Left forelimb (tissue), 1 donor: ENCODE measurements at regions not wholly inside any gene's neighbourhood (a gene's known extent, or its start where the extent isn't known, plus 50 kb on each side); places are given as distances from the start of the nearest gene placed in this dataset.
A peak's percentile ranks its signal among the peaks of the same experiment; 100 is the strongest.

Experiments
- DNase-seq: peaks from one replicate; pipeline ENCODE4 v3.0.0-alpha.2; 2018; ENCODE audit warnings: low spot score

DNA sequence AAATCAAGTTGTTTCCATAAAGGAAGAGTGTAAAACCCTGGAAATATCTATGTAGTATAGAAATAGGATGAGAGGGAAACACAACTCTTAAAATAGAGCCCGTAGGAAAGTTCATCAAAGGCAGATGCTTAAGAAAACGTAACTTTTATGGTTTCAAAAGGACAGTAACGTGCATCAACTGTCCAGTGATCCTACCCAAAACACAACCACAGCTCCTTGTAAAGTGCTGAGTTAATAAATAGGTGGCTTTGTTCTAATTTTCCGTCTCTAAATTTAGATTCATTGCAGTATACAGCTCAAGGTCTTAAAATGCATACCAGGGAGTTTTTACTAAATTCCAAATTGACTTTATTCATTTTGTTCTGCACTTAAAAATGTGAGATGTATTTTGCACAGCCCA, 282.1 kb upstream of the ID2 start:
- no peak for DNase-seq

DNA sequence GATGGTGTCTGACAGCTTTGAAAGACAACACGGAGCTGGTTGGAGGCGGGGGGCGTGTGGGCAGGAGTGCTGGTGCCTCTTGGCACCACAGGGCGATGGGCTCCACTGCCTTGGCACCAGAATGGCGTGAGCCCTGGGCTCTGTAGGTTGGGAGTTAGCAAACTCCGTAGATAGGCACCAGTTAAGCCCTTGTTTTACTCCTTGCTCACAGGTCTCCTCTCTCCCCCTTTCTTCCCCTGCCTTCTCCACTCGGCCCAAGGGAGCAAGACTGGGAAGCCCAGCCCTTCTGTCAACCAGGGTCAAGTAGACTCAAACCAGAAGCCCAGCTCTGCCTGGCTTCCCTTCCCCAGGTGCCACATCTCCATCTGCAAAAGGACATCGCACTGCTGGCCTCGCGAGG, 281.7 kb upstream of the ID2 start:
- DNase-seq, result peak; percentile 33

DNA sequence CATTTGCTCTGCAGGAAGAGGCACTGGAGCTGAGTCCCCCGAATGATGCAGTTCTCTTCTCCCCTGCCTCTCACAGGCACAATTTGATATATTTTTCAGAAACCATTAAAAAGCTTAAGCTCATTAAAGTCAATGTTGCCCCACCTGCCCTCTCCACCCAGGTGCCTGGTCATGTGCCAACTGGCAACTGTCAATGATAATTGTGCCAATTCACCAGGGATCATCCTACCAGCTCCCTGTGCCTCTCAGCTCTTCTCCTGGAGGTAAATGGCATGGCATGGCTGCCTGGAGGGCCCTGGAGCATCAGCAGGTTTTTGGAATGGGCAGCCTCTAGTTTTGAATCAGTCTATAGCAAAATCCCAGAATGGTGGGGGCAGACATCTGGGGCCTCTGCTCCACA, 279.6 kb upstream of the ID2 start:
- peak; percentile 3 for DNase-seq

GRCh38 chr2:8403876-8404275, 278.0 kb upstream of the ID2 start:
- peak; percentile 23 for DNase-seq

DNA sequence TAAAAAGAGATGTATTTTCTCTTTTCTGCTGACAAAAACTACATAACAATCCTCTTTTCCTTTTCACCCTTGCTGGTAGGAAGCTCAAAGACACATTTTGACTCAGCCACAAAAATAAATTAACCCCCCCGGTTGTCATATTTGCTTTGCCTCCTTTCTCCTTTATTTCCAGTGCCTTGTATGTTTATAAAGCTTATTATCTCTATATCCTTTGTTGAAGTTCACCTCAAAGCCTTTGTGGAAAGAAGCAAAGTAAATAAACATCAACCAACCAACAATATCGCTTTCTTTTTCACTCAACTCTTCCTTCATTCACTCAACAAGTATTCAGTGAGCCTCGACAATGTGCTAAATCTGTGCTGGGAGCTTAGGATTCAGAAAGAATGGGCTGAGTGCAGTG, 276.5 kb upstream of the ID2 start:
- no peak for DNase-seq

- no peak for DNase-seq
Measured at GRCh38 chr2:8406271-8406670, 275.6 kb upstream of the ID2 start.

- peak; percentile 6 for DNase-seq
Measured at GRCh38 chr2:8407332-8407731, 274.5 kb upstream of the ID2 start.

GRCh38 chr2:8408560-8409460, 273.0 kb upstream of the ID2 start:
- no peak for DNase-seq

GRCh38 chr2:8409461-8410260, 272.2 kb upstream of the ID2 start:
- DNase-seq, result peak; percentile 47

- peak; percentile 17 for DNase-seq
Measured at GRCh38 chr2:8412082-8412481, 269.8 kb upstream of the ID2 start.

- DNase-seq, result peak; percentile 51
Measured at GRCh38 chr2:8412586-8412985, 269.3 kb upstream of the ID2 start.

DNA sequence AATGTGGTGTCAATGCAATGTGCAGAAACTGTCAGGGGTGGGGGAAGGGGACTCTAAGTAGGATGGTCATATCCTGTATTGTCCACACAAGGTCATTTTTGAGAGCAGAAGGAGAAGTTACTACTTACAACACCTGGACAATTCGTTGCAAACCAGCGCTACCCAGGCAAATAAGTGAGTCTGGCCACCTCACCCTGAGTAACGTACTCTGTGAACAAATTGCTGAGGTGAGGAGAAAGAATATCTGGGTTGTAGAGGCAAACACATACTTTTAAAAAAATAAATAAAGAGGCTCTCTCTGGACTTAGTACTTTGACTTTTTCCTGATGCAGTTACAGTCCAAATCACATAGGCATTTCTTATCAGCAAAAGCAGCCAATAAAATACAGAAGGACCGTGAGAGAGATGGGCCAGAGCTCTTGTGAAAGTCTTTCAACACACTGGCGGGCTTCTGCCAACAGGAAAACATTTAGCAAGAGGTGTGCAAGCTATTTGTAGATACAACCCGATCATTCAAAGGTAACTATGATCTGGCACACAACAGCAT, 268.2 kb upstream of the ID2 start:
- peak; percentile 36 for DNase-seq

- no peak for DNase-seq
Measured at GRCh38 chr2:8414946-8415879, 266.6 kb upstream of the ID2 start.

DNA sequence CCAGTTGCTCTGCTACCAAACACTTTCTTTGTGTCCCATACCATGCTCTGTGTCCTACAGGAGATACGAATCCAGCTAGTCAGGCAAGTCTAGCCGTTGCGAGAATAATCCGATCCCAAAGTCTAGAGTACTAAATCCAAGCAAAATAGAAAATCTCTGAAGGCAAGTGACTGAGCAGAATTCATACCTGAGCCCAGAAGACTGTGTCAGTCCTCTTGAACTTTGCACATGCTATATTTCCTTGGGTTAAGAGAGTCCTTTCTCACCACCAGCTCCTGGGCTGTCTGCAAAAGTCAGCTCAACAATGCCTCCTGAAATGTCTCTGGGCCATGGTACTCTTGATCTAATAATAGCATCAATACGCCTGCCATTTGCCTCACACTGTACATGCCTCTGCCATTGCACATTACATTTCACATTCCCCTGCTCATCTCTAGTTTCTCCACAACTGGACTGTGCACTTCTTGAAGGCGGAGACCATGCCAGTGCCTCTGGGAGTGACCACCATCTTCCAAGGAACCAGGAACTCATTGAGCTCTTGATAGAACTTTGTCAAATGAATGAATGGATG, 265.8 kb upstream of the ID2 start:
- DNase-seq, result no peak

- DNase-seq, result peak; percentile 22
Measured at GRCh38 chr2:8416849-8417832, 264.7 kb upstream of the ID2 start.

DNA sequence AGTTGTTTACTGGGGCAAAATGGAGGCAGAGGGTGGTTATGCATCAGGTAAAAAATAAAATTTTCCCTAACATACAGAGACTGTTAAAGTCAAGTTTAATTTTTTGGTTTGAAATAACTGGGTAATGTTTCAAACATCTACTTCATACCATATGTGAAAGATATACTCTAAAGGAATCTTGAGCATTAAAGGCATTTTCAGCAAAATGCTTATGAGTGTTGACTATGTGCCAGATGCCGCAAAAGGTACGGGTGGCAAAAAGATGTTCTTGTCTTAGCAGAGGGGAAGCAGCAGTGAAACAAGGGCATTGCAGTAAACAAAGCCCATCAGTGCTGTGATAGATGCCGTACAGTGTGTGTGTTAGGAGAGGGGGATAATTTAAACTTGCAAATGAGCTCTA, 263.1 kb upstream of the ID2 start:
- DNase-seq, result peak; percentile 30

DNA sequence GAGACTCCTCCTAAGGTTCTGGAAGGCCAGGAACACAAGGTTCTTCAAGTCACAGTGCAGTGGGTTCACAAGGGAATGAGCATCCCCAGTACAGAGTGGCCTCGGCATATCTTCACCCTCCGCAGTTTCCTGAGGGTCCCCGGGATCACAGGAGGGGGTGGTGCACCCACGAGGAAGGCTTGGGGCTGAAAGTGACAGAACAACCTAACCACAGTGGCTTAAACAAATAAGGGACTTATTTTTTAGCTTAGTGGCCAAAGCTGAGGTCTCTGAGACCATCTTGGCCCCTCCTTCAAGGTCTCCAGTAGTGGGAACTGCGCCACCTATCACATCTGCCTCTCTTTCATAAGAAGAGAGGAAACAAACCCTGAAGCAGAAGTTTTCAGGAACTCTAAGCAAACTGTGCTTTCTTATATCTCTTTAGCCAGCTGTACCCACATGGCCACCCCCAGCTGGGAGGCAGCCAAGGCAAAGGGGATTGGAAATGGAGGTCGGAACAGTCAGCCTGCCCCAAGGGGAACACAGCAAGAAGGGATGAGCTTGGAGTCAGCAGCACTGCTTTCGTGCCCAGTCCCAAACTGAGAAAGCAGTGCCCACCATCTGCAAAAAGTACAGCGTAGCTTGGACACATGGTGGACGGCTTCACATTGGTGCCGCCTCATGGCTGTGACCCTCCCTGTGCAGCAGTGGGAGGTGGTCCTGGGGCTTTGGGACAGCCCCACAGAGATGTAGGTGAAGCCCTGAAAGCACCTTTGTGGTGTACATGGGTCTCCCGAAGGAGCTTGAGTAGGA, 260.0 kb upstream of the ID2 start:
- peak; percentile 48 for DNase-seq

- peak; percentile 28 for DNase-seq
Measured at GRCh38 chr2:8422450-8422800, 259.4 kb upstream of the ID2 start.
